T-helper 17 cell (primary cell): ENCODE measurements at regions not wholly inside any gene's neighbourhood (a gene's known extent, or its start where the extent isn't known, plus 50 kb on each side); places are given as distances from the start of the nearest gene placed in this dataset.
"Not testable (repeated sequence)": the region's sequence is repeated elsewhere in the genome, so short reads cannot be mapped to it uniquely, and the experiment has no call there.

ENCODE experiments used
- ATAC-seq: fragments of 150-1000 bp; cut with Tn5 transposase; 2 replicates; pipeline ENCODE4 v1.10.0; 2021; ENCODE audit warnings: mild to moderate bottlenecking, moderate library complexity
- DNase-seq, 3 donors: peaks; one replicate each; pipeline versions ENCODE4 v3.0.0 to v3.0.0-alpha.2; 2020 to 2021
- H3K9me3 ChIP-seq: one replicate; pipeline ENCODE4 v1.7.0; 2013; ENCODE audit warnings: low read length, mild to moderate bottlenecking; ENCODE audit not compliant: control insufficient read depth, poor library complexity, severe bottlenecking
- H3K27ac Mint-ChIP-seq: one replicate; pipeline ENCODE4 v1.8.0; 2022; ENCODE audit warnings: mild to moderate bottlenecking, moderate library complexity, mixed read lengths
- H3K27me3 Mint-ChIP-seq: one replicate; pipeline ENCODE4 v1.8.0; 2022; ENCODE audit warnings: mixed read lengths
- H3K36me3 Mint-ChIP-seq: one replicate; pipeline ENCODE4 v1.8.0; 2022; ENCODE audit warnings: low read depth, mixed read lengths
- H3K4me1 Mint-ChIP-seq: one replicate; pipeline ENCODE4 v1.8.0; 2022; ENCODE audit warnings: mild to moderate bottlenecking, mixed read lengths
- H3K4me3 Mint-ChIP-seq: one replicate; pipeline ENCODE4 v1.8.0; 2022; ENCODE audit warnings: mild to moderate bottlenecking, moderate library complexity, mixed read lengths

GRCh38 chr14:98908050-98908449, 363.9 kb downstream of the BCL11B start:
- Mint-ChIP-seq H3K36me3 (no peaks in the 10 kb centered on the region), H3K27me3 (no peaks in the 10 kb centered on the region), H3K4me3 (no peak overlapping the region), H3K27ac (no peak overlapping the region), H3K4me1 (peaks cover 19% of the 10 kb centered on the region)
- ATAC-seq (no peak), DNase-seq (no peak)
- no peaks in the 10 kb centered on the region for H3K9me3 ChIP-seq

DNA sequence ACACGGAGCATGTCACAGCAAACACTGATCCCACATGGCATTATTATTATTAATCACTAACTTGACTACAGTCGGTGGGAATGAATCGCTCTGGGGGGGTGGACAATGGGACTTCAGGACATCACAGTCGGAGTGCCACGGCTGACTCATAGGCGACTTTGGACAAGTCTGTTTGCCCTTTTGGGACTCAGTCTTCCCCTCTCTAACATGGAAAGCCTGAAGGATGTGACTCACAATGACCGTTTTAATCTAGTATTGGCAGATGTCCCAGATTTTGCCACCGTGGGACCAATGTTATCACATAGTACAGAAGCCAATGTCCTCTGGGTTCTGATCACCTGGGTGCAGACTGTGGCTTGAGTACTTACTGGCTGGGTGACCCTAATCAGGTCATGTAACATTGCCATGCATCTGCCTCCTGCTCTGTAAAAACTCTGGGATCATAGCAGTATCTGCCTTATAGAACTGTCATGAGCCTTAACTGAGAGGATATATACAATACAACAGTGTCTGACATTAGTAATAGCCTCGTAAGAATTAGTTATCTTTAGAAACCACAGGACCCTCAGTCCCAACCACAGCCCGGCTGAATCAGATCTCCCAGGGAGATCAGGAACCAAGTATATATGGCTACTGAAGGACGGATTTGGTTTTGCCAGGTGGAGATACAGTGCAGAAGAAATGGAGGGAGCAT, 362.6 kb downstream of the BCL11B start:
- no peaks in the 10 kb centered on the region for H3K9me3 ChIP-seq
- Mint-ChIP-seq H3K27me3 (no peaks in the 10 kb centered on the region), H3K4me1 (peaks cover 23% of the 10 kb centered on the region), H3K4me3 (no peak overlapping the region), H3K27ac (no peak overlapping the region), H3K36me3 (no peaks in the 10 kb centered on the region)
- ATAC-seq (no peak), DNase-seq (no peak)

DNA sequence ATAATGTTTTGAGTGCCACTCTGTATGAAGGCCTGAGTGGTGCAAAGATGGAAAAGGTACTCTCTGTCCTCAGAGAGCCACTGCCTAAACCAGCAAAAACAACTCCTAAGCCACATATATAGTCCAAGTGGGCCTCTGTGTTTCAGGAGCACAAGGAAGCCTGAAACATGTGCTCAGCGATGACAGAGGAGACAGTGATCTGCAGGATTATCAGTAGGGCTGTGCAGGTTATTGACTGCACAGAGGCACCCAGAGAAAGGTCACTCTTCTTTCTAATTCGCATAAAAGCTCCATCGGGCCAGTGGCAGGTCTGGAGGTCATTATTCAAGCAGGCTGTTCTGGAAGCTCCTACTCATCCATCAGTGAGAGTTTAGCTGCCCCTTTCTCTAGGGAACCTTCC, 361.9 kb downstream of the BCL11B start:
- Mint-ChIP-seq H3K4me3 (no peak overlapping the region), H3K27ac (no peak overlapping the region), H3K36me3 (no peaks in the 10 kb centered on the region), H3K27me3 (no peaks in the 10 kb centered on the region), H3K4me1 (peaks cover 20% of the 10 kb centered on the region)
- DNase-seq, result no peak
- H3K9me3 ChIP-seq, result no peaks in the 10 kb centered on the region
- no peak for ATAC-seq

DNA sequence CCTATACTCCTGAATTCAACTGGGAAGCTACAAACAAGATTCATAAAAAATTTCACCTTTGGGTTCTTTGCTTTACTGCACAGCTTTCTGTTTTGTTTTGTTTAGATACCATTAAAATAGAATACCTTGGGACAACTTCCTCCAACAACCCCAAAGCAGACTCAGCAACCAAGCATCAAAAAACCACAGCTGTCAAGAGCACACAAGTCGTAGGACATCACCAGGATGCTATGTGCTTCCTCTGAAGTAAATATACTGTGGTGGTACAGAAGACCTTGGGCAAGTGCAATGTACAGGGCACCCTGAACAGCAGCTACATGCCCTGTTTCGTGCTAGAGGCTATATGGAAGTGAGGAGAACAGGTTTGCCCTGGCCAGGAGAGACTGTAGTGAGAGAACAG, 359.3 kb downstream of the BCL11B start:
- no peaks in the 10 kb centered on the region for H3K9me3 ChIP-seq
- H3K4me3 Mint-ChIP-seq, result peak overlapping the region; percentile 41
- ATAC-seq (peak; percentile 66), DNase-seq (no peak)
- H3K4me1 Mint-ChIP-seq, result peaks cover 27% of the 10 kb centered on the region
- peak overlapping the region; percentile 77 for H3K27ac Mint-ChIP-seq
- H3K36me3 Mint-ChIP-seq, result no peaks in the 10 kb centered on the region
- no peaks in the 10 kb centered on the region for H3K27me3 Mint-ChIP-seq

GRCh38 chr14:98913967-98914650, 357.9 kb downstream of the BCL11B start:
- no peaks in the 10 kb centered on the region for H3K36me3 Mint-ChIP-seq
- H3K4me3 Mint-ChIP-seq, result no peak overlapping the region
- H3K27me3 Mint-ChIP-seq, result no peaks in the 10 kb centered on the region
- DNase-seq (no peak), ATAC-seq (no peak)
- H3K27ac Mint-ChIP-seq, result peak overlapping the region; percentile 77
- no peaks in the 10 kb centered on the region for H3K9me3 ChIP-seq
- peaks cover 32% of the 10 kb centered on the region for H3K4me1 Mint-ChIP-seq

DNA sequence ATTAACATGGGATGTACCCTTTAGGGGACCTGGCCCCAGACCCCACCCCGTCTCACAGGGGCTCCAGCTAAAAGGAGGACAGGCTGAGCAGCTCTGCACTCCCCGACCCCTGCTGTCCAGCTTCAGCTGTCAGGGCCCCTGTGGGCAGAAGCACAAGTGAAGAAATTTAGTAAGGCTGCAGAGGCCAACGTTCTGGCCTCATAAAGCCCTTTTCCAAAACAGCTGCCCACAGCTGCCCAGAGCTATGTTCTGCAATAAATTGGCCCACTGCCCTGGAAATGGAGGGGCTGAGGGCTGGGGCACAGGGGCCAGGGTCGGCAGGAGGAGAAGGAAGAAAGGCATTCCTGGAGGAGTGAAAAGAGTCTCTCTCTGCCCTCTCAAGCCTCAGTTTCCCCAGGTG, 357.1 kb downstream of the BCL11B start:
- H3K27me3 Mint-ChIP-seq, result no peaks in the 10 kb centered on the region
- DNase-seq, result no peak
- H3K4me3 Mint-ChIP-seq, result no peak overlapping the region
- no peaks in the 10 kb centered on the region for H3K9me3 ChIP-seq
- no peak for ATAC-seq
- no peaks in the 10 kb centered on the region for H3K36me3 Mint-ChIP-seq
- peaks cover 32% of the 10 kb centered on the region for H3K4me1 Mint-ChIP-seq
- H3K27ac Mint-ChIP-seq, result peak overlapping the region; percentile 77

GRCh38 chr14:98915625-98916024, 356.4 kb downstream of the BCL11B start:
- Mint-ChIP-seq H3K4me1 (peaks cover 32% of the 10 kb centered on the region), H3K27me3 (no peaks in the 10 kb centered on the region), H3K36me3 (no peaks in the 10 kb centered on the region), H3K27ac (no peak overlapping the region), H3K4me3 (no peak overlapping the region)
- no peaks in the 10 kb centered on the region for H3K9me3 ChIP-seq
- ATAC-seq (no peak), DNase-seq (no peak)

DNA sequence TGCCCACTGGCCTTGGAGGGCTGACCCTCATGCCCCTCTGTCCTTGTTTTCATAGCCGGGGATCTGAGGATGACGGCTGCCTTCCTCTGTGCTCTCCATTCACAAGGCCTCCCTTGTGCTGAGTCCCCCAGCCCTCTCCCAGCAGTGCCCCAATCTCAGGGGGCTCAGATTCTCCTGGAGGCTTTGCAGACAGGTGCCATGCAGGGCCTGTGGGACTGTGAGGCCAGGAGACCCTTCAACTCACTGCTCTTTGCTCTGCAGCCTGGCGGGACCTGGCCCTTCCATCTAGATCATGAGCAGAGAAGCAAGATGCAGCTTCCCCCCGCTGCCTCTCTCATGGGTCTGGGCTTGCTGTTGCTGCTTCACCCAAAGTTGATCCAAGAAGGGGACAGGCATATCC, 356.0 kb downstream of the BCL11B start:
- Mint-ChIP-seq H3K4me3 (no peak overlapping the region), H3K27me3 (no peaks in the 10 kb centered on the region), H3K4me1 (peaks cover 32% of the 10 kb centered on the region), H3K27ac (no peak overlapping the region), H3K36me3 (no peaks in the 10 kb centered on the region)
- ATAC-seq, result no peak
- no peaks in the 10 kb centered on the region for H3K9me3 ChIP-seq
- DNase-seq, result no peak

GRCh38 chr14:98916476-98916875, 355.5 kb downstream of the BCL11B start:
- ATAC-seq (no peak), DNase-seq (no peak)
- no peak overlapping the region for H3K27ac Mint-ChIP-seq
- no peak overlapping the region for H3K4me3 Mint-ChIP-seq
- no peaks in the 10 kb centered on the region for H3K9me3 ChIP-seq
- H3K4me1 Mint-ChIP-seq, result peaks cover 32% of the 10 kb centered on the region
- H3K36me3 Mint-ChIP-seq, result no peaks in the 10 kb centered on the region
- no peaks in the 10 kb centered on the region for H3K27me3 Mint-ChIP-seq

DNA sequence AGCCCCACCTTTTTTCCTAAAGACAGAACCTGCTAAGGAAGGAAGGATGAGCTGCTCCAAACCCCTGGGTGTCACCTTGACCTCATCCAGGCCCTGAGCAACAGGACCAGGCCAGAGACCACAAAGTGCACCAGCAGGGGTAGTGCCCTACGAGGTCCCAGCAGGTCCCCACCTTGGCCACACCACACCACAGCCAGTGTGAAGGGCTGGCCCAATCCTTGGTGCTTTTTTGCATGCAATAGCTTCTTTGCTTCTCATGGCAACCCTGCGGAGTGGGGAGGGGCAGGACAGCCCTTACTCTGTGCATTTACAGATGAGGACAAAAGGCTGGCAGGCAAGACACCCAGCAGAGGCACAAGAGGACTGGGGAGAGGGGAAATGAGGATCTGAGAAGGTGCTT, 352.6 kb downstream of the BCL11B start:
- Mint-ChIP-seq H3K4me3 (no peak overlapping the region), H3K27me3 (no peaks in the 10 kb centered on the region), H3K36me3 (no peaks in the 10 kb centered on the region), H3K4me1 (peaks cover 14% of the 10 kb centered on the region), H3K27ac (peak overlapping the region; percentile 42)
- H3K9me3 ChIP-seq, result no peaks in the 10 kb centered on the region
- DNase-seq (no peak), ATAC-seq (no peak)

DNA sequence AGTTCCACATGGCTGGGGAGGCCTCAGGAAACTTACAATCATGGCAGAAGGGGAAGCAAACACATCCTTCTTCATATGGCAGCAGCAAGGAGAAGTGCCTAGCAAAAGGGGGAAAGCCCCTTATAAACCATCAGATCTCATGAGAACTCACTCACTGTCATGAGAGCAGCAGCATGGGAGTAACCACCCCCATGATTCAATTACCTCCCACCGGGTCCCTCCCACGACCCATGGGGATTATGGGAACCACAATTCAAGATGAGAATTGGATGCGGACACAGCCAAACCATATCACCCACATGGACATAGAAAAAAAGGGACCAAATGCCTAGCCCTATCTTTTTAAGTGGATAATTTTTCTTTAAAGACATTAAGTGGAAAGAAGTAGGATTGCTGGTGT, 350.7 kb downstream of the BCL11B start:
- not testable (repeated sequence) for H3K36me3 Mint-ChIP-seq, H3K27me3 Mint-ChIP-seq

GRCh38 chr14:98923596-98923995, 348.4 kb downstream of the BCL11B start:
- DNase-seq (no peak), ATAC-seq (no peak)
- H3K4me1 Mint-ChIP-seq, result peaks cover 6% of the 10 kb centered on the region
- no peak overlapping the region for H3K27ac Mint-ChIP-seq
- H3K27me3 Mint-ChIP-seq, result no peaks in the 10 kb centered on the region
- no peaks in the 10 kb centered on the region for H3K36me3 Mint-ChIP-seq
- H3K4me3 Mint-ChIP-seq, result no peak overlapping the region
- H3K9me3 ChIP-seq, result no peaks in the 10 kb centered on the region

More for the DNA sequence above, 350.7 kb downstream of the BCL11B start:
- not testable (repeated sequence) for H3K9me3 ChIP-seq, H3K27ac Mint-ChIP-seq, ATAC-seq, DNase-seq, H3K4me3 Mint-ChIP-seq
- H3K4me1 Mint-ChIP-seq, result peaks cover 14% of the 10 kb centered on the region

- H3K27me3 Mint-ChIP-seq, result no peaks in the 10 kb centered on the region
- no peaks in the 10 kb centered on the region for H3K36me3 Mint-ChIP-seq
- ATAC-seq (no peak), DNase-seq (no peak)
- H3K27ac Mint-ChIP-seq, result no peak overlapping the region
- peaks cover 6% of the 10 kb centered on the region for H3K4me1 Mint-ChIP-seq
- H3K4me3 Mint-ChIP-seq, result no peak overlapping the region
- H3K9me3 ChIP-seq, result no peaks in the 10 kb centered on the region
These were observed 348.0 kb downstream of the BCL11B start for GRCh38 chr14:98924046-98924445.
